ENCODE measurements at regions not wholly inside any gene's neighbourhood (a gene's known extent, or its start where the extent isn't known, plus 50 kb on each side); places are given as distances from the start of the nearest gene placed in this dataset.

DNA sequence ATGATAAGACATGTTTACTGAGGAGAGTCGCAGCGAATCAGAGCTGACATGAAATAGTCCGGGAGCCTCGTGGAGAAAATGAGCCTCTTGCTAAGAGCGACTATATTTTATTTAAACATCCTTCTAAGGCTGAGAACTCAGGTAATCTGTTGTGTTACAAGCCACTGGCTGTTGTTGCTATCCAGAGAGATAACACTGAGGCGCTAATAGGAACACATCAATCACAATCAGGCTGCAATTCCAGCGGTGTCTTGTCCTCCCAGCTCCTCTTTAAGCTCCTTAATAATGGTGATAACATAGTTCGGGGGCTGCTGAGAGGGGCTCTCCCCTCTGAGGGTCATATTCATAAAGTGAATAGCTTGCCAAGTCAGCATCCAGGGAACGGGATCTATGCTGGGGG lies 95.1 kb downstream of the INSIG2 start:
- peaks cover 1 to 5% of the 10 kb centered on the region in 2 donors for H3K27me3 Mint-ChIP-seq
- POLR2A ChIA-PET = no interaction called here
- Histone ChIP-seq H3K36me3 (ENCODE audit: insufficient read depth, low read length) (no peaks in the 10 kb centered on the region), H3K4me1 (ENCODE audit: insufficient read depth, low read length) (peaks cover 10% of the 10 kb centered on the region), H3K9me3 (ENCODE audit: low read length) (no peaks in the 10 kb centered on the region), H3K4me3 (ENCODE audit: low read length) (no peak overlapping the region), H3K27ac (ENCODE audit: low read depth, low read length) (no peak overlapping the region), H3K27me3 (ENCODE audit: insufficient read depth, low read length, poor library complexity, severe bottlenecking) (no peaks in the 10 kb centered on the region)
- H3K4me1 Mint-ChIP-seq = peaks cover 19 to 24% (median 21%) of the 10 kb centered on the region in 3 donors
- CTCF ChIA-PET = no interaction called here
- peaks cover 0 to 8% (median 0%) of the 10 kb centered on the region in 3 donors for H3K36me3 Mint-ChIP-seq
- H3K27ac Mint-ChIP-seq = no peak overlapping the region
- no peak for DNase-seq
- H3K4me3 Mint-ChIP-seq = peak overlapping the region in 2 of 7 donors; percentile 57 to 63
- H3K9me3 Mint-ChIP-seq = no peaks in the 10 kb centered on the region

DNA sequence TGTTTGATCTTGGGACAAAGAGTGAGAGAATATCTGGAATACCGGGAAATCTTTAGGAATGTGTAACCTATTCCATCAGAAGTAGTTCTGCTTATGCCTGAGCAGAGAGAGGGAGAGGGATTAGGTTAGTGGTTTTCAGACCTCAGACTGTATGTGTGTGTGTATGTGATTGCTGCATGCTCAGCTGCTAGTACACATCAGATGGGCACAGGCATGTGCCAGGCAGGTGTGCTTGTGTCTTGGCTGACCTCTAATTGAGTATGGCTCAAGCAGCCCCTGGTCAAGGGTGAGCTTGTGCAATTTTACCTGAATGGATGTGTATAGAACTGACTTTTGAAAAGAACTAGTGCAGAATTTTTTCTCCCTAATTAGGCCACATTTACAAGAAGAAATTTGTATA lies 91.2 kb downstream of the INSIG2 start:
- Histone ChIP-seq H3K27ac (ENCODE audit: low read depth, low read length) (no peak overlapping the region), H3K27me3 (ENCODE audit: insufficient read depth, low read length, poor library complexity, severe bottlenecking) (no peaks in the 10 kb centered on the region), H3K4me3 (ENCODE audit: low read length) (no peak overlapping the region), H3K4me1 (ENCODE audit: insufficient read depth, low read length) (no peaks in the 10 kb centered on the region), H3K9me3 (ENCODE audit: low read length) (no peaks in the 10 kb centered on the region), H3K36me3 (ENCODE audit: insufficient read depth, low read length) (no peaks in the 10 kb centered on the region)
- no peaks in the 10 kb centered on the region for H3K9me3 Mint-ChIP-seq
- no peaks in the 10 kb centered on the region for H3K4me1 Mint-ChIP-seq
- CTCF ChIA-PET = no interaction called here
- POLR2A ChIA-PET = no interaction called here
- no peak for DNase-seq
- peaks cover 7 to 21% of the 10 kb centered on the region in 2 donors for H3K27me3 Mint-ChIP-seq
- H3K36me3 Mint-ChIP-seq = no peaks in the 10 kb centered on the region
- H3K27ac Mint-ChIP-seq = peak overlapping the region in 1 of 8 donors; percentile 14
- H3K4me3 Mint-ChIP-seq = no peak overlapping the region

DNA sequence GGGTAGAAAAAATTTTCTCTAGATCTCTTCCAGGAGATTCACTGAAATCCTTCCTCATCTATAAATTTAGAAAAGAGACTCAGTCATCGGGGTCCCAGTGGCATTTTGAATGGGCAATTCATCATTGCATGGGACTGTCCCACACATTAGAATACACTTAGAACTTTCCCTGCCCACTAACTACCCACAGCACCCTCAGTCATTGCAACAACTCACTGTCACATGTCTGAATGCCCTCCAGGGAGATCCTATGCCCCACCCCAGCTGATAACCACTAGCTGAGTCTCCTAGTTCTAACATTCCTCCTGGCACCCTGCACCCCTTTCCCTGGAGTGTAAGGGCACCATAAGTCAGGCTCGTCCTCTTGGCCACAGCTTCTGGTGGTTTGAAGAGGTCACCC lies 89.6 kb downstream of the INSIG2 start:
- H3K36me3 ChIP-seq (ENCODE audit: insufficient read depth, low read length) = no peaks in the 10 kb centered on the region
- H3K9me3 ChIP-seq (ENCODE audit: low read length) = no peaks in the 10 kb centered on the region
- H3K27ac ChIP-seq (ENCODE audit: low read depth, low read length) = no peak overlapping the region
- no peak overlapping the region for H3K27ac Mint-ChIP-seq
- H3K9me3 Mint-ChIP-seq = no peaks in the 10 kb centered on the region
- POLR2A ChIA-PET = no interaction called here
- H3K4me3 ChIP-seq (ENCODE audit: low read length) = no peak overlapping the region
- H3K4me3 Mint-ChIP-seq = no peak overlapping the region
- CTCF ChIA-PET = interaction anchor here (1.2 kb wide), 1 partner anchor 10 kb away, joined by 3 read pairs; no protein-coding TSS in a partner anchor
- peaks cover 9 to 26% of the 10 kb centered on the region in 2 donors for H3K27me3 Mint-ChIP-seq
- H3K4me1 ChIP-seq (ENCODE audit: insufficient read depth, low read length) = no peaks in the 10 kb centered on the region
- H3K4me1 Mint-ChIP-seq = no peaks in the 10 kb centered on the region
- H3K36me3 Mint-ChIP-seq = no peaks in the 10 kb centered on the region
- H3K27me3 ChIP-seq (ENCODE audit: insufficient read depth, low read length, poor library complexity, severe bottlenecking) = no peaks in the 10 kb centered on the region
- no peak for DNase-seq

DNA sequence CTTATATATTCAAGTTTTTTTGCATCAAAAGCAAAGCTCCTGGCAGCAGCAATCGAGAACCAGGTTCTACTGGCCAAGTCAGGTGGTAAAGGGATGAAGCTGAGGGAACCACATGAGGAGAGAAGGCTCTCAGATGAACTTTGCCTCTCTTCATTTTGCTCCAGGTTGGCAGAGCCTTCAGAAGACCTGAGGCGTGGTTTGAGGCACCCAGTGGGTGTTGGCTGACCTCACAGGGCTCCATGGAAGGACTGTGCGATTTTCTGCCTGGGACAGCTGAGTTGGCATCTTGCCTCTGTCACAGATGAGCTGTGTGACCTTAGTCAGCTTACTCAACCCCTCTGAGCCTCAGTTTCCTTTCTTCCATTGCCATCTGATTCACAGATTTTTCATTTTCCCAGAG lies 89.0 kb downstream of the INSIG2 start:
- no peak overlapping the region for H3K27ac Mint-ChIP-seq
- no peaks in the 10 kb centered on the region for H3K36me3 Mint-ChIP-seq
- POLR2A ChIA-PET = no interaction called here

DNA sequence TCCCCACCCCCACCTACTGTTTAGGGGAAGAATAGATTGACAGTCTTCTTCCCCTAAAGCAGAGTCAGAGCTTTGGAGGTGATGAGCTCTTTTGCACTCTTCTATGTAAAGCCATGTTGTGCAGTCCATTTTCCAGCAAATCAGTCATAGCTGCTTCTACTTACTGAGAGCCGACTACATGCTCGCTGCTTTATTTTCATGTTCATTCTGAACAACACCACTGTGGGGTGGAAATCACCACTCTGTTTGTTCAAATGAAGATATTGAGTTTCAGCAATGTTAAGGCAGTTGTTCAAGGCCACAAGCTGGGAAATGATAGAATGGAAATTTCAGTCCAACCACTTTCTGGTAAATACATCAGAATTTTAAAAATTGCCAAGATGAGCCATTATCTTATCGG lies 88.3 kb downstream of the INSIG2 start:
- Histone ChIP-seq H3K9me3 (ENCODE audit: low read length) (no peaks in the 10 kb centered on the region), H3K27ac (ENCODE audit: low read depth, low read length) (no peak overlapping the region), H3K27me3 (ENCODE audit: insufficient read depth, low read length, poor library complexity, severe bottlenecking) (no peaks in the 10 kb centered on the region), H3K4me3 (ENCODE audit: low read length) (no peak overlapping the region), H3K4me1 (ENCODE audit: insufficient read depth, low read length) (no peaks in the 10 kb centered on the region), H3K36me3 (ENCODE audit: insufficient read depth, low read length) (no peaks in the 10 kb centered on the region)
- Mint-ChIP-seq H3K27me3 (peaks cover 9 to 26% of the 10 kb centered on the region in 2 donors), H3K4me3 (no peak overlapping the region), H3K36me3 (no peaks in the 10 kb centered on the region), H3K4me1 (no peaks in the 10 kb centered on the region), H3K27ac (no peak overlapping the region), H3K9me3 (no peaks in the 10 kb centered on the region)
- ChIA-PET POLR2A (no interaction called here), CTCF (interaction anchor here (1.3 kb wide), 1 partner anchor 9 kb away, joined by 3 read pairs; no protein-coding TSS in a partner anchor)
- DNase-seq = no peak

More for the DNA sequence above, 89.0 kb downstream of the INSIG2 start:
- no peaks in the 10 kb centered on the region for H3K4me1 ChIP-seq (ENCODE audit: insufficient read depth, low read length)
- CTCF ChIA-PET = interaction anchor here (1.2 kb wide), 1 partner anchor 10 kb away, joined by 3 read pairs; no protein-coding TSS in a partner anchor
- no peaks in the 10 kb centered on the region for H3K27me3 ChIP-seq (ENCODE audit: insufficient read depth, low read length, poor library complexity, severe bottlenecking)
- Mint-ChIP-seq H3K27me3 (peaks cover 9 to 26% of the 10 kb centered on the region in 2 donors), H3K4me3 (no peak overlapping the region), H3K4me1 (no peaks in the 10 kb centered on the region), H3K9me3 (no peaks in the 10 kb centered on the region)
- no peaks in the 10 kb centered on the region for H3K9me3 ChIP-seq (ENCODE audit: low read length)
- H3K27ac ChIP-seq (ENCODE audit: low read depth, low read length) = no peak overlapping the region
- DNase-seq = no peak
- H3K4me3 ChIP-seq (ENCODE audit: low read length) = no peak overlapping the region
- H3K36me3 ChIP-seq (ENCODE audit: insufficient read depth, low read length) = no peaks in the 10 kb centered on the region

DNA sequence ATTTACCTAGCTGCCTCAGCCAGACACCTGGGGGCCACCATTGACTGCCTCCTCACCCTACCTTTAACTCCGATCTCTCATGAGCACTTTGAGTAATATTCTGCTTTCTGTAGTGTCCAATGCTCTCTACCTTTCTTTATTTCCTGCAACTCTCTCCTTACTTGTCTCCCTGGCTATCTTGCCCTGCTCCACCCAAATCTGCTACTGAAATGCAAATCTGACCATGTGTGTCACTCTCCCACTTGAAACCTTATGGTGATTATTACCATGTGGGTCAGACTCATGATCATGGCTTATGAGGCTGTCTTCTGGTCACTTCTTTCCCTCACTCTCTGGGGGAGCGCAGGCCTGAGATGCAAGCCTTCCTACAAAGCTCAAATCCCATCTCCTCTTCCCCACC lies 83.3 kb downstream of the INSIG2 start:
- peaks cover 16% of the 10 kb centered on the region for H3K4me1 ChIP-seq (ENCODE audit: insufficient read depth, low read length)
- H3K9me3 ChIP-seq (ENCODE audit: low read length) = no peaks in the 10 kb centered on the region
- no peaks in the 10 kb centered on the region for H3K27me3 ChIP-seq (ENCODE audit: insufficient read depth, low read length, poor library complexity, severe bottlenecking)
- no peak overlapping the region for H3K4me3 ChIP-seq (ENCODE audit: low read length)
- no peak for DNase-seq
- no peaks in the 10 kb centered on the region for H3K36me3 ChIP-seq (ENCODE audit: insufficient read depth, low read length)
- H3K27ac Mint-ChIP-seq = no peak overlapping the region
- H3K27me3 Mint-ChIP-seq = peaks cover 4 to 19% of the 10 kb centered on the region in 2 donors
- no peaks in the 10 kb centered on the region for H3K36me3 Mint-ChIP-seq
- no peak overlapping the region for H3K4me3 Mint-ChIP-seq
- no peak overlapping the region for H3K27ac ChIP-seq (ENCODE audit: low read depth, low read length)
- ChIA-PET CTCF (no interaction called here), POLR2A (no interaction called here)
- no peaks in the 10 kb centered on the region for H3K9me3 Mint-ChIP-seq
- H3K4me1 Mint-ChIP-seq = peaks cover 0 to 3% (median 0%) of the 10 kb centered on the region in 3 donors

DNA sequence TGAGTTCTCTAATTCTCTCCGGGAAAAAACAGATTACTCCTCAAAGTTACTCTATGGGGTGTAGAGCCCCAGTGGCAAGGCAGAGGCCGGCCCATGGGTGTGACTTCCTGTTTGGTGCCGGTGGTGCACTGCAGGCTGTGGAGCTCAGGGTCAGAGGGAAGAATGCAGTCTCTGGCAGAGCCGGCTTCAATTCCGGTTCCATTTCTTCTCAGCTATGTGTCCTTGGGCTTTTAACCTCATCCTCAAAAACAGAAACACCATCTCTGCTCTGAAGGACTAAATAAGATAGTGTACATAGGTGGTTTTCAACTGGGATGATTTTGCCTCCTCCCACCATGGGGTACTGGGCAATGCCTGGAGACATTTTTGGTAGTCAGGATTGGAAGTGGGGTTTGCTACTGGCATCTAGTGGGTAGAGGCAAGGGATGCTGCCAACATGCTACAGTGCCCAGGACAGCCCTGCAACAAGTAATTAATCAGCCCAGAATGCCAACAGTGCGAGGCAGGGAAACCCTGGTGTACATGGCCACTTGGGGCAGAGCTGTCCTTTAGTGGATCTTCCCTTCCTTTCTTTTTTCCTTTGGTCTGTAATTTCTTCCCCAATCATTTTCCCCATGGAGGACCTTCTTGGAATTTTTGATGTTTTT lies 81.2 kb downstream of the INSIG2 start:
- peaks cover 0 to 2% (median 0%) of the 10 kb centered on the region in 5 donors for H3K9me3 Mint-ChIP-seq
- H3K4me1 ChIP-seq (ENCODE audit: insufficient read depth, low read length) = peaks cover 16% of the 10 kb centered on the region
- H3K27ac ChIP-seq (ENCODE audit: low read depth, low read length) = no peak overlapping the region
- H3K27ac Mint-ChIP-seq = peak overlapping the region in 5 of 8 donors; percentile 11 to 78 (median 47)
- H3K4me3 Mint-ChIP-seq = peak overlapping the region in 5 of 7 donors; percentile 7 to 72 (median 37)
- H3K36me3 Mint-ChIP-seq = no peaks in the 10 kb centered on the region
- POLR2A ChIA-PET = no interaction called here
- H3K4me3 ChIP-seq (ENCODE audit: low read length) = no peak overlapping the region
- no peaks in the 10 kb centered on the region for H3K36me3 ChIP-seq (ENCODE audit: insufficient read depth, low read length)
- H3K9me3 ChIP-seq (ENCODE audit: low read length) = no peaks in the 10 kb centered on the region
- H3K27me3 Mint-ChIP-seq = peaks cover 6 to 7% of the 10 kb centered on the region in 2 donors
- H3K27me3 ChIP-seq (ENCODE audit: insufficient read depth, low read length, poor library complexity, severe bottlenecking) = no peaks in the 10 kb centered on the region
- CTCF ChIA-PET = interaction anchor here (0.7 kb wide), 1 partner anchor 26 kb away, joined by 3 read pairs; no protein-coding TSS in a partner anchor
- peak in 1 of 5 donors; percentile 7 for DNase-seq
- peaks cover 0 to 3% (median 0%) of the 10 kb centered on the region in 3 donors for H3K4me1 Mint-ChIP-seq

DNA sequence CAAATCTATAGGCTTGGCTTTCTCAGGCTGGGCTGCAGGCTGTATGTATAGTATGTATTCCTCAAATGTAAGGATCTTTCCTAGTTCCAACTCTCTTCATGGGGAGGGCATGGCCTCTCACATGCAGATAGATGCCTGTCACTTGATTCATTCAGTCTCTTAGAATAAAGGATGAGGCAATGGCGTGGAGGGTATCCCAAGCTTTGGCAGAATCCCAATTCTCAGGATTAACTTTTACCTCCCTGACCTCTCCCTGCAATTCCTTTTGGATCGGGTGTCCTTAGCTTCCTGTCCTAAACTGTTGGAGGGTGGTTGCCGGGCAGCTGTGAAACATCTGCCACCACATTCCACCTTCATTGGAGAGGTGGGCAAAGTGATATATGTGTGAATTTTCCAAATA lies 80.3 kb downstream of the INSIG2 start:
- CTCF ChIA-PET = no interaction called here
- Mint-ChIP-seq H3K27me3 (peaks cover 6 to 14% of the 10 kb centered on the region in 2 donors), H3K9me3 (peaks cover 0 to 2% (median 0%) of the 10 kb centered on the region in 5 donors), H3K4me1 (peaks cover 0 to 3% (median 0%) of the 10 kb centered on the region in 3 donors), H3K27ac (peak overlapping the region in 2 of 8 donors; percentile 27 to 64), H3K4me3 (no peak overlapping the region), H3K36me3 (peaks cover 0 to 5% (median 0%) of the 10 kb centered on the region in 3 donors)
- no peak for DNase-seq
- Histone ChIP-seq H3K4me3 (ENCODE audit: low read length) (no peak overlapping the region), H3K9me3 (ENCODE audit: low read length) (no peaks in the 10 kb centered on the region), H3K36me3 (ENCODE audit: insufficient read depth, low read length) (no peaks in the 10 kb centered on the region), H3K27ac (ENCODE audit: low read depth, low read length) (no peak overlapping the region), H3K4me1 (ENCODE audit: insufficient read depth, low read length) (peaks cover 16% of the 10 kb centered on the region), H3K27me3 (ENCODE audit: insufficient read depth, low read length, poor library complexity, severe bottlenecking) (no peaks in the 10 kb centered on the region)
- POLR2A ChIA-PET = no interaction called here
